A172 (cell line): ENCODE measurements at regions not wholly inside any gene's neighbourhood (a gene's known extent, or its start where the extent isn't known, plus 50 kb on each side); places are given as distances from the start of the nearest gene placed in this dataset.

Experiments
- DNase-seq: peaks from one replicate; pipeline ENCODE4 v3.0.0-alpha.2; 2015; ENCODE audit warnings: low spot score

DNA sequence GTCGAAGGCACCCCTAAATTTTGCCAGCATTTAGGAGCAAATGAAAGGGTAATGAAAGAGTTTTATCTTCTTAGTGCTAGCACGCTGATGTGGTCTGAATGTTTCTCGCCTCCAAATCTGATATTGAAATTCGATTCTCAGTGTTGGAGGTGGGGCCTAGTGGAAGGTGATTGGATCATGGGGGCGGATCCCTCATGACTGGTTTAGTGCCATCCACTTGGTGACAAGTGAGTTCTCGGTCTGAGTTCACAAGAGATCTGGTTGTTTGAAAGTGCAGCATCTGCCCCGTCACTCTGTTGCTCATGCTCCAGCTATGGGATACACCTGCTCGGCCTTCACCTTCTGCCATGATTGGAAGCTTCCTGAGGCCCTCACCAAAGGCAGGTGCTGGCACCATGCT is 75.1 kb upstream of the ZBTB40 start:
- no peak for DNase-seq

- DNase-seq = no peak
Measured at GRCh38 chr1:22376976-22377375, 74.7 kb upstream of the ZBTB40 start.

DNA sequence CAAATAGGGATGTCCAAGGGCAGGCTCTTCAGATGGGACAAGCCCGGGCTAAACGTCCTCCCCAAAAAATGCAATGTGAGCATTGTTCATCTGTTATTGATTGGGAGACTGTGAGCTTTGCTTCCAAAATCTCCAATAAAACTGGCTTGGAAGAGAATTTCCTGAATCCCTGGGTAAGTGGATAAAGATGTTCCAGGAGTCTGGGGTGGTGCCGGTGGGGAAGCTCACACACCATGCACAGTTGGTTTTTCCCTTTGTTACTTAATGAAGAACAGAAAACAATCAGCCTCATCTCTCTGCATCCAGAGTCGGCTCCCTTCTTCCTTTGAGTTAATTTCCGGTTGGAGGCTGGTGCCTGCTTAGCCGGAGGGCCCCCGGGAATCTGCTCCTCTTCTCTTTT is 72.1 kb upstream of the ZBTB40 start:
- DNase-seq = no peak

DNA sequence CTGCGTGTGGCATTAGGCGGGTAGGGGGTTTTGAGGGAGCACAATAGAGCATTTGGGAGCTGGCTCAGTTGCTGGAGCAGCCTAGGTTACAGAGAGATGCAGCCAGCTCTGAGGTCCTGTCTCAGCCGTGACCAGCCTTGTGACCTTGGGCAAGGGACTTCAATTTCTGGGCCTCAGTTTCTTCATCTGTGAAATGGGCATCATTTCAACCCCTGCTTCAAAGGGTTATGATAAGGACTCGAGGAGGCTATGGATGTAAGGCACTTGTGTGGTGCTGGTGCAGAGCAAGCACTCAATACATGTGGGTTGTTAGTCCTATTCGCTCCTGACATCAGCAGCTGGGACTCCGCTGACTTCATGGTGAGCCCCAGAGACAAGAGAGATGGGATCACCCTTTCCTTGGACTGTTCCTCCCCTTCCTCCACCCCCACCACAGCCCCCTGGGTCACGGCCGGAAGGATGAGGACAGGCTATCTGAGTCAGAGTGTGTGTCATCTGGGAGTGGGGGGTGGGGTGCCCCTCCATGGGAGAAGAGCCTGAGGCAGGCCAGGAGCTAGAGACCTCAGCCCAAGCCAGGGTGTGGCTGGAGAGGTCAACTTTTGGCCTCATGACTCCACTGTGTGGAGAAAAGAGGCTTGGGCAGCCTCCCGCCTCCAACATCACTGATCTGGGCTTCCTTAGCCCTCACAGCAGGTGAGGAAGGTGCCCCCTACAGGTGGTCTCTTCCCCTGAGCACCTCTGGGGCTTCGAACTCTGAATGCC is 71.4 kb upstream of the ZBTB40 start:
- DNase-seq = peak; percentile 14

DNA sequence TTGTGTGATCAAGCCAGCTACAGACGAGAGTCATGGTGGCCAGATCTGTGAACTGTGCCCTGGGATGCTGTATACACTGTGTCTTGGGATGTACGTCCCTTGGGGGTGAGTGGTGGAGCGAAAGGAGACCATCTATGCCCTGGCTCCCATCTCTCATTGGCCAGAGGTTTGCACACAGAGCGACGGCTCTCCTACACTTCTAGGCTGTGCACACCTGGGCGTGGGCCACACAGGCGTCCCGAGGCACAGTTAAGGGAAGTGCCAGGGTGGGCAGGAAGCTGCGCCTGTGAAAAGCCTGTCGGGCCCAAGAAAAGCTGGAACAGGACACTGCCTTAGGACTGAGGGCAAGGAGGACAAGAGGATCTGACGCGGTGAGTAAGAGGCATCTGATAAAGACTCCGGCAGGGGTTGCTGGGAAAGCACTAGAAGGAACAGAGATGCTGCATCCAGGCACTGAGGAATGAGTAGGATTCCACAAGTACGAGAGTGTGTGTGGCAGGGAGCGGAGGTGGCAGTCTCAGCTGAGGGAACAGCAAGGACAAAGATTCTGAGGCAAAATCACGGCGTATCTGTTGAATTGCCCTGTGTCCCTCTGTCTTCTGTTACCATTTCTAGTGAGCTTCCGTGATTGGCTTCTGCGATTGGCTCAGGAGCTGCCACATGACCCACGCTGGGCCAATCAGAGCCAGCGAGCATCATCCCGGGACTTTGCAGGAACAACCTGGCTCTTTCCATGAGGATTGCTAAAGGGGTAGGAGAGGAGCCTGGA is 67.9 kb upstream of the ZBTB40 start:
- DNase-seq = no peak

GRCh38 chr1:22385537-22385936 is 66.1 kb upstream of the ZBTB40 start:
- DNase-seq = no peak

DNA sequence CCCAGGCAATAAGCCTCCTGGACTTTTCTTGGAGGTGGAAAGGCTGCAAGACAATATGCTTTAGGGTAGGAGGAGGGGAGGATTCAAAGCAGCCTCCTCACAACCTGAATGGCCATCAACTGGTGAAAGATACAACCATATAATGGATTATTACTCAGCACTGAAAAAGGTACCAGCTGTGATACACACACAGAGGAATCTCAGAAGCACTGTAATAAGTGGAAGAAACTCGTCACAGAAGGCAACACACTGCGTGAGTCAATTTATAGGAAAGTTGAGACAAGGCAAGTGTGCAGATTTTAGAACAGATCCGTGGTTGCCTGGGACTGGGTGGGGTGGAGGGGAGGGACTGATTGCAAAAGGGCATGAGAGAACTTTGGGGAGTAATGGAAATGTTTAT is 64.9 kb upstream of the ZBTB40 start:
- DNase-seq = no peak

- no peak for DNase-seq
Measured at GRCh38 chr1:22387919-22388580, 63.6 kb upstream of the ZBTB40 start.

DNA sequence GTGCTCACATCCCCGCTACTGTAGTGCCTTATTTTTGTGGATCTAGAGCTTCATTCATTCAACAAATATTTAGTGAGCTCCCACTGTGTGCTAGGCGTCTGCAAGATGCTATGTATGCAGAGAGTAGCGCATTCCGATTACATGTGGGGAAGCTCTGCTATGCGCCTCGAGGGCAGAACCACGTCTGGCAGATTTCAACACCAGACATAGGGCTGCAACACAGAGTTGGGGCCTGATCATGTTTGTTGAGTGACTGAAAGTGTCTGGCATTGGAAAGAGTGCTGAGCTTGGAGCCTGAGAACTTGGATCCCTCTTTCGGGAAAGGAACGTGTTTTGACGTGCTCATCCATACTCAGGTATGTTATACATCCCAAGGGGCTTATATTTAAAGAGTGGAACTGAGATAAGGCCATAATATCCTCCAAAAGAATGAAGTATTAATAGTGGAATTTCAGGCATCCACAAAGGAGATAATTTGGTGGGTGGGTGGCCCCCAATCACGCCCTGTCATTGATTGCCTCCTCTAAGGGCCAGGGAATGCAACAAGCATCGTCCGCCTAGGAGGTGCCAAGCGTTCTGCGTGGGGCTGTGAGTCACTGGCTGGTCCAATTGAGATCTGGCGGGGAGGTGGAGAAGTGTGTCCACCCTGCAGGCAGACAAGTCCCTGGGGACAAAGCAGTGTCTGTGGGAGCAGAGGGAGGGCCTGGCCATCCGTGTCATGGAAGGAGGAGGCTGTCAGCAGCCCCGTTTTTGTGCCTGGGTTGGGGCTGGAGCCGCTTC is 62.8 kb upstream of the ZBTB40 start:
- DNase-seq = no peak

DNA sequence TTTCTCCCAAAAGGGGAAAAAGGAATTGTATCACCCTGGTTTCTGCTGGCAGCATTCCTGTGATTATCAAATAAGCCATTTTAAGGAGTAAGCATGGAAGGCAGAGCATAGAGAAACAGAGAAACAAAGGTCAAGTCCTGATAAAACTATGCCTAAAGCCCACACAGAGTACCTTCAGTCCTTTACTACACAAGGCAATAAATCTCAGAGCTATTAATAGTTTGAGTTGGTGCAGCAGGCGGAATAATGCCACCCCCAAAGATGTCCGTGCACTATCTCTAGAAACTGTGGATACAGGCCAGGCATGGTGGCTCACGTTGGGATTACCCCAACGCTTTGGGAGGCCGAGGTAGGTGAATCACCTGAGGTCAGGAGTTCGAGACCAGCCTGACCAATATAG is 58.1 kb upstream of the ZBTB40 start:
- no peak for DNase-seq

GRCh38 chr1:22398656-22399420 is 52.8 kb upstream of the ZBTB40 start:
- DNase-seq = no peak

DNA sequence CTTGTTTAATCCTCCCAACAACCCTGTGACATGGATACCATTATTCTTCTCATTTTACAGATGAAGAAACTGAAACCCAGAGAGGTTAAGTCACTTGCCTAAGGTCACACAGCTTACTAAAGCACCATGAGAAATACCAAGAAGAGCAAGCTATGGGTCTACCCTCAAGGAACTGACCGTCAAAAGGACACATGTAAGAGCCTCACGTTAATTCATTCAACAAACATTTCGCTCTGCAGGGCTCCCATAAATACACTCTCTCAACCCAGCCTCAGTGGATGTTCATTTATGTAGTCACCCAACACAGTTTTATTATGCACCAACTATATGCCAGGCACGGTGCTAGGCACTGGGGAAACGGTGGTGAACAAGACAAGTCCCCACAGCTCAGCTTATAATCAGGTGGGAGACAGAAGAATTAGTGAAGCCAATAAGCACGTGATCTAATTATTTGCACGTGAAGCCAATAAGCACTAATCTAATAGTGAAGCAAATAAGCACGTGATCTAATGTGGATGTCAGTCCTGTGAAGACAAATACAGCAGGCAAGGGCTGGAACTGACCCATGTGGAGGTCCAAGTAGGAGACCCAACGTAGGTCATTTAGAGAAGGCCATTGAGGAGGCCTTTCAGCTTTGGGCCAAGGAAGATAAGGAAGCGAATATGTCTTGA is 52.1 kb upstream of the ZBTB40 start:
- no peak for DNase-seq
